H9 (cell line): ENCODE measurements at regions not wholly inside any gene's neighbourhood (a gene's known extent, or its start where the extent isn't known, plus 50 kb on each side); places are given as distances from the start of the nearest gene placed in this dataset.

Experiments used
- DNase-seq: peaks from one replicate; pipeline ENCODE4 v3.0.0-alpha.2; 2017
- H2AFZ ChIP-seq: one replicate; pipeline ENCODE4 v1.6.1; 2013; ENCODE audit warnings: mild to moderate bottlenecking, low read length, control low read depth, moderate library complexity
- H2AK5ac ChIP-seq: 2 replicates; pipeline ENCODE4 v1.6.1; 2013; ENCODE audit warnings: low read length, control low read depth, mixed read lengths; ENCODE audit not compliant: insufficient read length
- H2BK120ac ChIP-seq: one replicate; pipeline ENCODE4 v1.6.1; 2013; ENCODE audit warnings: low read depth, mild to moderate bottlenecking, low read length, control low read depth, inconsistent platforms; ENCODE audit not compliant: poor library complexity, severe bottlenecking
- H2BK12ac ChIP-seq: 2 replicates; pipeline ENCODE4 v1.6.1; 2013; ENCODE audit warnings: low read length, control low read depth, mixed read lengths, low read depth; ENCODE audit not compliant: insufficient read length
- H2BK15ac ChIP-seq: 2 replicates; pipeline ENCODE4 v1.6.1; 2013; ENCODE audit warnings: low read depth, low read length, control low read depth
- H2BK20ac ChIP-seq: one replicate; pipeline ENCODE4 v1.6.1; 2013; ENCODE audit warnings: low read depth, mild to moderate bottlenecking, low read length, control low read depth, inconsistent platforms; ENCODE audit not compliant: poor library complexity, severe bottlenecking
- H2BK5ac ChIP-seq: 2 replicates; pipeline ENCODE4 v1.6.1; 2013; ENCODE audit warnings: low read length, control low read depth, mixed read lengths; ENCODE audit not compliant: insufficient read length
- H3K14ac ChIP-seq: 2 replicates; pipeline ENCODE4 v1.6.1; 2013; ENCODE audit warnings: low read length, control low read depth; ENCODE audit not compliant: insufficient read depth
- H3K18ac ChIP-seq: 2 replicates; pipeline ENCODE4 v1.6.1; 2013; ENCODE audit warnings: low read depth, mild to moderate bottlenecking, mixed read lengths, low read length, control low read depth; ENCODE audit not compliant: insufficient read length
- H3K23ac ChIP-seq: 2 replicates; pipeline ENCODE4 v1.6.1; 2013; ENCODE audit warnings: low read length, control low read depth, mixed read lengths, low read depth; ENCODE audit not compliant: insufficient read length
- H3K23me2 ChIP-seq: 2 replicates; pipeline ENCODE4 v1.6.1; 2013; ENCODE audit warnings: low read depth, mild to moderate bottlenecking, mixed read lengths, low read length, control low read depth; ENCODE audit not compliant: insufficient read length, poor library complexity, severe bottlenecking
- H3K27ac ChIP-seq: 2 replicates; pipeline ENCODE4 v1.5.1; 2013; ENCODE audit warnings: low read length, control low read depth, mixed read lengths, low read depth; ENCODE audit not compliant: insufficient read length
- H3K27me3 ChIP-seq: 2 replicates; pipeline ENCODE4 v1.6.1; 2013; ENCODE audit warnings: low read length, control low read depth, inconsistent platforms; ENCODE audit not compliant: insufficient read depth
- H3K4ac ChIP-seq: 2 replicates; pipeline ENCODE4 v1.6.1; 2013; ENCODE audit warnings: low read depth, mild to moderate bottlenecking, control low read depth, inconsistent platforms, low read length, moderate library complexity
- H3K4me1 ChIP-seq: 2 replicates; pipeline ENCODE4 v1.6.1; 2013; ENCODE audit warnings: low read length, control low read depth, inconsistent platforms; ENCODE audit not compliant: insufficient read depth
- H3K4me2 ChIP-seq: 2 replicates; pipeline ENCODE4 v1.6.1; 2013; ENCODE audit warnings: low read length, control low read depth, mixed read lengths; ENCODE audit not compliant: insufficient read length, insufficient read depth
- H3K56ac ChIP-seq: 2 replicates; pipeline ENCODE4 v1.6.1; 2013; ENCODE audit warnings: low read depth, mild to moderate bottlenecking, mixed read lengths, low read length, control low read depth; ENCODE audit not compliant: insufficient read length
- H3K79me1 ChIP-seq: 2 replicates; pipeline ENCODE4 v1.6.1; 2013; ENCODE audit warnings: low read depth, mild to moderate bottlenecking, moderate library complexity, low read length, control low read depth, inconsistent platforms; ENCODE audit not compliant: insufficient read depth, poor library complexity, severe bottlenecking
- H3K79me2 ChIP-seq: 2 replicates; pipeline ENCODE4 v1.6.1; 2013; ENCODE audit warnings: low read length, control low read depth, inconsistent platforms; ENCODE audit not compliant: insufficient read depth
- H3K9ac ChIP-seq: 2 replicates; pipeline ENCODE4 v1.6.1; 2013; ENCODE audit warnings: low read length, control low read depth, mixed read lengths; ENCODE audit not compliant: insufficient read length; ENCODE audit errors: extremely low read depth
- H3K9me3 ChIP-seq: one replicate; pipeline ENCODE4 v1.6.1; 2013; ENCODE audit warnings: low read depth, low read length, inconsistent platforms; ENCODE audit not compliant: control insufficient read depth
- H3T11ph ChIP-seq: one replicate; pipeline ENCODE4 v1.6.1; 2013; ENCODE audit warnings: mild to moderate bottlenecking, low read length, control low read depth, inconsistent platforms
- H4K20me1 ChIP-seq: one replicate; pipeline ENCODE4 v1.6.1; 2013; ENCODE audit not compliant: control insufficient read depth, insufficient read length, insufficient read depth
- H4K5ac ChIP-seq: 2 replicates; pipeline ENCODE4 v1.6.1; 2013; ENCODE audit warnings: low read depth, mild to moderate bottlenecking, mixed read lengths, low read length, control low read depth; ENCODE audit not compliant: insufficient read length
- H4K8ac ChIP-seq: replicated peaks from 2 replicates; pipeline ENCODE4 v1.6.1; 2013; ENCODE audit warnings: low read length, control low read depth, mixed read lengths, low read depth; ENCODE audit not compliant: insufficient read length
- H4K91ac ChIP-seq: 2 replicates; pipeline ENCODE4 v1.6.1; 2013; ENCODE audit warnings: low read depth, mild to moderate bottlenecking, moderate library complexity, mixed read lengths, low read length, control low read depth; ENCODE audit not compliant: insufficient read length
- H3K27ac Mint-ChIP-seq, 3 experiments: 2 replicates in 2 of 3; 3 replicates in 1 of 3; pipeline ENCODE4 v1.8.0; 2020 to 2021; ENCODE audit warnings: mixed read lengths in 3 of 3, mild to moderate bottlenecking in 1 of 3, moderate library complexity in 1 of 3
- H3K27me3 Mint-ChIP-seq: 2 replicates; pipeline ENCODE4 v1.8.0; 2021; ENCODE audit warnings: low read depth, mild to moderate bottlenecking, moderate library complexity, mixed read lengths
- H3K36me3 Mint-ChIP-seq, 3 experiments: 2 replicates in 2 of 3; 3 replicates in 1 of 3; pipeline ENCODE4 v1.8.0; 2020 to 2021; ENCODE audit warnings: low read depth in 3 of 3, mixed read lengths in 3 of 3; ENCODE audit not compliant: insufficient read depth in 1 of 3
- H3K4me1 Mint-ChIP-seq, 2 experiments: 2 replicates each; pipeline ENCODE4 v1.8.0; 2020; ENCODE audit warnings: mixed read lengths in 2 of 2
- H3K4me3 Mint-ChIP-seq, 2 experiments: 2 replicates in 1 of 2; 3 replicates in 1 of 2; pipeline ENCODE4 v1.8.0; 2020 to 2021; ENCODE audit warnings: mild to moderate bottlenecking in 2 of 2, mixed read lengths in 2 of 2, moderate library complexity in 1 of 2
- H3K9me3 Mint-ChIP-seq, 2 experiments: 2 replicates in 1 of 2; 3 replicates in 1 of 2; pipeline ENCODE4 v1.8.0; 2020; ENCODE audit warnings: mild to moderate bottlenecking in 2 of 2, mixed read lengths in 2 of 2, moderate library complexity in 1 of 2
- WGBS: extraction: QIAGEN DNeasy Blood & Tissue Kit; methylation state at CpG from one replicate; pipeline ENCODE4 v1.1.7; 2013; ENCODE audit warnings: missing lambda C conversion rate, low lambda C conversion rate, mixed read lengths; ENCODE audit not compliant: insufficient read length; ENCODE audit errors: extremely low coverage; 5-methylcytosine and 5-hydroxymethylcytosine counted together
- TF ChIP-seq, protein P1 (sequence below): fragments of 200-600 bp; sonication (generic); conservative IDR thresholded peaks from 3 replicates; pipeline ENCODE4 v1.8.0; 2021; ENCODE audit warnings: antibody characterized with exemption, mild to moderate bottlenecking

DNA sequence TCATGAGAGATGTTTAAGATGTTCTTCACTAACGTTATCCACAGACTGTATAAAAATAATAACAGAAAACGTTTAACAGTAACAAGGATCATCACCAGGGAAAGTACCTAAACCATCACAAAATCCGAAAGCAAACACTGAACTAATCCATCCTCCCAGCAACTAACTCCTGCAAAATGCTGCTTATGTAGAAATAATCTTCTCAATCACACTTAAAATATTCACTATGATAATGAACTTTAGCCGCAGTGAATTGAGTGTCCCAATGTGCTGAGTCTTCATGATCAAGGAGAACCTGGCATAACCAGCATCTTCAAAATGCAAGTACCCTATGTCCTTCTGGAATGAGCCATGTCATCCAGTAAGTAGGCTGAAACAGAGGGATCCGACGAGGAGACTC, 166.1 kb downstream of the LTN1 start:
- no peak overlapping the region for H3K18ac ChIP-seq
- H4K91ac ChIP-seq = no peak overlapping the region
- no peak overlapping the region for H3K27ac ChIP-seq
- Mint-ChIP-seq H3K36me3 (no peaks in the 10 kb centered on the region), H3K9me3 (no peaks in the 10 kb centered on the region), H3K4me3 (no peak overlapping the region), H3K4me1 (no peaks in the 10 kb centered on the region), H3K27me3 (no peaks in the 10 kb centered on the region), H3K27ac (no peak overlapping the region)
- no peak overlapping the region for H2BK12ac ChIP-seq
- no peak overlapping the region for H4K5ac ChIP-seq
- H3K4me2 ChIP-seq = no peak overlapping the region
- no peak overlapping the region for H4K8ac ChIP-seq
- H3K56ac ChIP-seq = no peak overlapping the region
- no peaks in the 10 kb centered on the region for H3K23me2 ChIP-seq
- no peak overlapping the region for H3K4ac ChIP-seq
- no peak for DNase-seq
- WGBS = no CpG with 5 or more reads among the region's 6 CpGs
- H3K9me3 ChIP-seq = no peaks in the 10 kb centered on the region
- H3T11ph ChIP-seq = no peak overlapping the region
- no peak overlapping the region for H2BK5ac ChIP-seq
- H3K23ac ChIP-seq = no peak overlapping the region
- TF ChIP-seq, protein P1, sequence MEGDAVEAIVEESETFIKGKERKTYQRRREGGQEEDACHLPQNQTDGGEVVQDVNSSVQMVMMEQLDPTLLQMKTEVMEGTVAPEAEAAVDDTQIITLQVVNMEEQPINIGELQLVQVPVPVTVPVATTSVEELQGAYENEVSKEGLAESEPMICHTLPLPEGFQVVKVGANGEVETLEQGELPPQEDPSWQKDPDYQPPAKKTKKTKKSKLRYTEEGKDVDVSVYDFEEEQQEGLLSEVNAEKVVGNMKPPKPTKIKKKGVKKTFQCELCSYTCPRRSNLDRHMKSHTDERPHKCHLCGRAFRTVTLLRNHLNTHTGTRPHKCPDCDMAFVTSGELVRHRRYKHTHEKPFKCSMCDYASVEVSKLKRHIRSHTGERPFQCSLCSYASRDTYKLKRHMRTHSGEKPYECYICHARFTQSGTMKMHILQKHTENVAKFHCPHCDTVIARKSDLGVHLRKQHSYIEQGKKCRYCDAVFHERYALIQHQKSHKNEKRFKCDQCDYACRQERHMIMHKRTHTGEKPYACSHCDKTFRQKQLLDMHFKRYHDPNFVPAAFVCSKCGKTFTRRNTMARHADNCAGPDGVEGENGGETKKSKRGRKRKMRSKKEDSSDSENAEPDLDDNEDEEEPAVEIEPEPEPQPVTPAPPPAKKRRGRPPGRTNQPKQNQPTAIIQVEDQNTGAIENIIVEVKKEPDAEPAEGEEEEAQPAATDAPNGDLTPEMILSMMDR = no peak
- no peaks in the 10 kb centered on the region for H3K27me3 ChIP-seq
- no peak overlapping the region for H2AFZ ChIP-seq
- H2BK120ac ChIP-seq = no peak overlapping the region
- no peak overlapping the region for H2BK15ac ChIP-seq
- no peak overlapping the region for H2AK5ac ChIP-seq
- no peaks in the 10 kb centered on the region for H3K4me1 ChIP-seq
- no peak overlapping the region for H2BK20ac ChIP-seq
- no peaks in the 10 kb centered on the region for H4K20me1 ChIP-seq
- no peaks in the 10 kb centered on the region for H3K79me2 ChIP-seq
- H3K14ac ChIP-seq = no peak overlapping the region
- H3K79me1 ChIP-seq = no peaks in the 10 kb centered on the region
- H3K9ac ChIP-seq = no peak overlapping the region
